ENCODE measurements at regions not wholly inside any gene's neighbourhood (a gene's known extent, or its start where the extent isn't known, plus 50 kb on each side); places are given as distances from the start of the nearest gene placed in this dataset.

DNA sequence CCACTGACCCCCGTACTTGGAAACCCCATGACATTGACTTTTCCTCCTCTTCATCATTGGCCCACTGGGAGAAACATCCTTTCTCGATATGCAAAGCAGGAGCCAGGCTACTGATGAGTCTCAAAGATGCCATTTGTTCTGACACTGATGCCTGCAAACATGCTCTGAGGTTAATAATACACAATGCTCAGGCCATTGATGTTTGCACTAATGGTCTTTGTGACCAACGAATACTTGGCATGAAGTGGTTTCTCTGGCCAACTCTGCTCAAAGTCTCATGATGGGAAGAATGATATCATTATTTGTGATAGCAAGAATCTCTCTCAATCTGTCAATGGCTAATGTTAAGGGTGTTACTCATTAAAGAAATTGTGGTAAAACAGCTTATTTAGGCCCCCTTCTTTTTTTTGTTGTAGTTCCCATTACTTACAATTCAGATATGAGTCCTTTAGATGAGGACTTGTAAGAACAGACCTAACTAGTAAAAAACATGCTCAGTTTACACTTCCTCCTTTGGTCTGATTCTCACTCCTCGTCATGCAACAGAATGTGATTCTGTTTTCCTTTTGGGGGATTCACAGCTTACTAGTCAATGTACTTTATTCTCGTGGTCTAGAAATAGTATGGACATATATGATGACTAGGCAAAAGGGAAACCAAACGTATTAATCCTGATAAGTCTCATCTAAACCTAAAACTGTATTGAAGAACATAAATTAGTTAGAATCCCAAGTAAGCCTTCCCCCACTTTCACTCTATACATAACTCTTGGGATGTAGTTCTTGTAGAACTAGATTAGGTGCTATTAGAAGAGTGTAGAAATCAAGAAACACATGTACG, 488.8 kb upstream of the DPPA4 start:
- no peak for TF ChIP-seq CTCF (IDR thresholded peaks at IDR 0.05)
- Histone ChIP-seq H3K4me3 (no peak overlapping the region), H3K27ac (no peak overlapping the region)
- no peak for DNase-seq (ENCODE audit: low spot score)

- no peak for TF ChIP-seq CTCF (IDR thresholded peaks at IDR 0.05)
Measured at GRCh38 chr3:109831403-109831802, 494.1 kb upstream of the DPPA4 start.

DNA sequence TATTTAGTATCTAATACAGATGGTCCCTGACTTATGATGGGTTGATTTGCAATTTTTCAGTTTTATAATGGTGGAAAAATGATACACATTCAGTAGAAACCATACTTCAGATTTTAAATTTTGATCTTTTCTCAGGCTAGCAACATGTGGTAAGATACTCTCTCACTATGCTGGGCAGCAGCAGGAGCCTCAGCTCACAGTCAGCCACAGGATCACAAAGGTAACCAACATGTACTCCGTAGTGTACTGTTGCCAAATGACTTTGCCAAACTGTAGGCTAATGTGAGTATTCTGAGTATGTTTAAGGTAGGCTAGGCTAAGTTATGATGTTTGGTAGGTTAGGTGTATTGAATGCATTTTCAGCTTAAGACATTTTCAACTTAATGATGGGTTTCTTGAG, 498.6 kb upstream of the DPPA4 start:
- Histone ChIP-seq H3K4me3 (no peak overlapping the region), H3K27ac (no peak overlapping the region)
- no peak for DNase-seq (ENCODE audit: low spot score)
- TF ChIP-seq CTCF (IDR thresholded peaks at IDR 0.05): no peak

More at GRCh38 chr3:109831403-109831802, 494.1 kb upstream of the DPPA4 start:
- Histone ChIP-seq H3K27ac (no peak overlapping the region), H3K4me3 (no peak overlapping the region)
- no peak for DNase-seq (ENCODE audit: low spot score)

DNA sequence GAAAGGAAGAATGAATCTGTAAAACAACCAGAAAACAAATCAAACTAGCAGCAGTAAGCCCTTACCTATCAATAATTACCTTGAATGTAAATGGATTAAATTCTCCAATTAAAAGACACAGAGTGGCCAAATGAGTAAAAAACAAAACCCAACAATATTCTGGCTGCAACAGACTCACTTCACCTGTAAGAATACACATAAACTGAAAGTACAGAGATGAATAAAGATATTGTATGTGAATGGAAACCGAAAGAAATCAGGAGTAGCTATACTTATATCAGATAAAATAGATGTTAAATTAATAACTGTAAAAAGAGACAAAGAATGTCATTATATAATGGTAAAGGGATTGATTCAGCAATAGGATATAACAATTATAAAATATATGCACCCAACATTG, 514.5 kb upstream of the DPPA4 start:
- H3K27ac ChIP-seq: no peak overlapping the region
- no peak for TF ChIP-seq CTCF (IDR thresholded peaks at IDR 0.05)
- no peak overlapping the region for H3K4me3 ChIP-seq
- DNase-seq (ENCODE audit: low spot score): no peak

GRCh38 chr3:109852283-109852682, 514.9 kb upstream of the DPPA4 start:
- TF ChIP-seq CTCF (IDR thresholded peaks at IDR 0.05): no peak
- no peak overlapping the region for H3K27ac ChIP-seq
- no peak for DNase-seq (ENCODE audit: low spot score)

GRCh38 chr3:109853077-109853731, 515.9 kb upstream of the DPPA4 start:
- no peak overlapping the region for H3K27ac ChIP-seq
- TF ChIP-seq CTCF (IDR thresholded peaks at IDR 0.05): no peak
- no peak overlapping the region for H3K4me3 ChIP-seq
- no peak for DNase-seq (ENCODE audit: low spot score)

More at GRCh38 chr3:109852283-109852682, 514.9 kb upstream of the DPPA4 start:
- no peak overlapping the region for H3K4me3 ChIP-seq

GRCh38 chr3:109863701-109864100, 526.4 kb upstream of the DPPA4 start:
- Histone ChIP-seq H3K4me3 (no peak overlapping the region), H3K27ac (no peak overlapping the region)
- TF ChIP-seq CTCF (IDR thresholded peaks at IDR 0.05): no peak
- DNase-seq (ENCODE audit: low spot score): no peak
